CD4-positive, alpha-beta T cell treated with Interleukin-4 for 1 hour (primary cell): ENCODE measurements at regions not wholly inside any gene's neighbourhood (a gene's known extent, or its start where the extent isn't known, plus 50 kb on each side); places are given as distances from the start of the nearest gene placed in this dataset.
"Not testable (repeated sequence)": the region's sequence is repeated elsewhere in the genome, so short reads cannot be mapped to it uniquely, and the experiment has no call there.

Source experiments
- DNase-seq, 2 donors: peaks; one replicate each; pipeline ENCODE4 v3.0.0-alpha.2; 2020 to 2022

- no peak for DNase-seq
These were observed 887.8 kb downstream of the IGSF11 start for GRCh38 chr3:118146658-118147375.

GRCh38 chr3:118151164-118151563 lies 883.5 kb downstream of the IGSF11 start:
- no peak for DNase-seq

- DNase-seq, result not testable (repeated sequence)
These were observed 871.7 kb downstream of the IGSF11 start for GRCh38 chr3:118162627-118163588.

- DNase-seq, result no peak
These were observed 869.2 kb downstream of the IGSF11 start for GRCh38 chr3:118165413-118165812.

GRCh38 chr3:118167571-118167970 lies 867.1 kb downstream of the IGSF11 start:
- no peak for DNase-seq

GRCh38 chr3:118168175-118168574 lies 866.5 kb downstream of the IGSF11 start:
- DNase-seq, result no peak

GRCh38 chr3:118171236-118171852 lies 863.3 kb downstream of the IGSF11 start:
- no peak for DNase-seq

GRCh38 chr3:118180853-118181252 lies 853.8 kb downstream of the IGSF11 start:
- DNase-seq, result no peak

- DNase-seq, result no peak
These were observed 853.4 kb downstream of the IGSF11 start for GRCh38 chr3:118181274-118181673.

GRCh38 chr3:118186051-118186450 lies 848.6 kb downstream of the IGSF11 start:
- no peak for DNase-seq

- DNase-seq, result no peak
These were observed 847.4 kb downstream of the IGSF11 start for GRCh38 chr3:118187221-118187620.

- no peak for DNase-seq
These were observed 838.5 kb downstream of the IGSF11 start for GRCh38 chr3:118196183-118196582.

GRCh38 chr3:118199044-118199443 lies 835.6 kb downstream of the IGSF11 start:
- DNase-seq, result no peak

GRCh38 chr3:118204052-118204656 lies 830.5 kb downstream of the IGSF11 start:
- DNase-seq, result no peak

GRCh38 chr3:118207271-118207670 lies 827.4 kb downstream of the IGSF11 start:
- no peak for DNase-seq

GRCh38 chr3:118208642-118209041 lies 826.0 kb downstream of the IGSF11 start:
- no peak for DNase-seq

- no peak for DNase-seq
These were observed 820.8 kb downstream of the IGSF11 start for GRCh38 chr3:118213892-118214291.

GRCh38 chr3:118226206-118226605 lies 808.4 kb downstream of the IGSF11 start:
- DNase-seq, result no peak

GRCh38 chr3:118227191-118227590 lies 807.5 kb downstream of the IGSF11 start:
- no peak for DNase-seq

GRCh38 chr3:118228151-118228550 lies 806.5 kb downstream of the IGSF11 start:
- DNase-seq, result no peak

GRCh38 chr3:118229196-118229595 lies 805.5 kb downstream of the IGSF11 start:
- DNase-seq, result no peak

- DNase-seq, result no peak
These were observed 803.1 kb downstream of the IGSF11 start for GRCh38 chr3:118231578-118231977.

- DNase-seq, result no peak
These were observed 795.4 kb downstream of the IGSF11 start for GRCh38 chr3:118239253-118239652.
